ENCODE measurements at regions not wholly inside any gene's neighbourhood (a gene's known extent, or its start where the extent isn't known, plus 50 kb on each side); places are given as distances from the start of the nearest gene placed in this dataset.

DNA sequence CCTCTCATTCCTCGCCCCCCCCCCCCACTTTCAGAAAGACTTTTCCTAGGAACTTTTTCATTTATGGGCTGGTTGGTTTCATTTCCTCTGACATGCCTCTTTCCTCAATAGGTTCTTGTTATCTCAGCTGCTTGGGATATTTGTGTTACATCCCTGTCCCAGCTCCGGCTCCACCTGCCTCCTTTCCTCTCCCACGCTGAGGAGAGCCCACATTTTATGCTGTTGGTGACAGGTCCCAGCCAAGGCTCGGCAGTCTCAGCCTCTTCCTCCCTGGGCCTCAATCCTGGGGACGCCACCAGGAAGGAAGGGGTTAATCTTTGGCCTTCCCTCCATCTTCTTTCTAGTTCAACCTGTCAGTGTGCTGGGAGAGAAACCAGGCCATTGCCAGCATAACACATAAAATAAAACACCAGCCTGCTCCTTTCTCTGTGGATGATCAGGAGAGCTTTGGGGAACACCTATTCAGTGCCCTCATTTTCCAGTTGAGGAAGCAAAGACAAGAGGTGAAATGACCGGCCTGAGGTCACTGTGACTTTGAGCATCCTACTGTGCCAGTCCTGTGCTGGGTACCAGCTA, 216.9 kb upstream of the TNP1 start:
- H2AFZ ChIP-seq (ENCODE audit: low read depth, low read length, severe bottlenecking), result no peak overlapping the region
- no peak overlapping the region for H3K4me2 ChIP-seq (ENCODE audit: low read depth, low read length, poor library complexity, severe bottlenecking)
- no peaks in the 10 kb centered on the region for H3K36me3 ChIP-seq (ENCODE audit: low read length)
- H3K27ac ChIP-seq (ENCODE audit: low read depth, low read length), result no peak overlapping the region
- H3F3A ChIP-seq (ENCODE audit: insufficient read depth), result no peaks in the 10 kb centered on the region
- H3K4me3 ChIP-seq (ENCODE audit: insufficient read depth, low read length, poor library complexity, severe bottlenecking), result no peak overlapping the region
- no peaks in the 10 kb centered on the region for H3K9me3 ChIP-seq (ENCODE audit: insufficient read depth, low read length)
- TF ChIP-seq, protein P1, sequence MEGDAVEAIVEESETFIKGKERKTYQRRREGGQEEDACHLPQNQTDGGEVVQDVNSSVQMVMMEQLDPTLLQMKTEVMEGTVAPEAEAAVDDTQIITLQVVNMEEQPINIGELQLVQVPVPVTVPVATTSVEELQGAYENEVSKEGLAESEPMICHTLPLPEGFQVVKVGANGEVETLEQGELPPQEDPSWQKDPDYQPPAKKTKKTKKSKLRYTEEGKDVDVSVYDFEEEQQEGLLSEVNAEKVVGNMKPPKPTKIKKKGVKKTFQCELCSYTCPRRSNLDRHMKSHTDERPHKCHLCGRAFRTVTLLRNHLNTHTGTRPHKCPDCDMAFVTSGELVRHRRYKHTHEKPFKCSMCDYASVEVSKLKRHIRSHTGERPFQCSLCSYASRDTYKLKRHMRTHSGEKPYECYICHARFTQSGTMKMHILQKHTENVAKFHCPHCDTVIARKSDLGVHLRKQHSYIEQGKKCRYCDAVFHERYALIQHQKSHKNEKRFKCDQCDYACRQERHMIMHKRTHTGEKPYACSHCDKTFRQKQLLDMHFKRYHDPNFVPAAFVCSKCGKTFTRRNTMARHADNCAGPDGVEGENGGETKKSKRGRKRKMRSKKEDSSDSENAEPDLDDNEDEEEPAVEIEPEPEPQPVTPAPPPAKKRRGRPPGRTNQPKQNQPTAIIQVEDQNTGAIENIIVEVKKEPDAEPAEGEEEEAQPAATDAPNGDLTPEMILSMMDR (IDR thresholded peaks at IDR 0.05; ENCODE audit: insufficient read depth, low read length, poor library complexity, severe bottlenecking), result no peak
- no peak for TF ChIP-seq EZH2phosphoT487 (conservative IDR thresholded peaks at IDR 0.05; ENCODE audit: low read length)
- H3K9me2 ChIP-seq (replicated peaks; ENCODE audit: insufficient read depth, low read length), result no peaks in the 10 kb centered on the region
- no peaks in the 10 kb centered on the region for H3K79me2 ChIP-seq (ENCODE audit: insufficient read depth, low read length)
- no peak overlapping the region for H3K9ac ChIP-seq (ENCODE audit: low read length)
- no peaks in the 10 kb centered on the region for H3K27me3 ChIP-seq (ENCODE audit: low read length)
- no peaks in the 10 kb centered on the region for H4K20me1 ChIP-seq (ENCODE audit: low read depth, low read length)

DNA sequence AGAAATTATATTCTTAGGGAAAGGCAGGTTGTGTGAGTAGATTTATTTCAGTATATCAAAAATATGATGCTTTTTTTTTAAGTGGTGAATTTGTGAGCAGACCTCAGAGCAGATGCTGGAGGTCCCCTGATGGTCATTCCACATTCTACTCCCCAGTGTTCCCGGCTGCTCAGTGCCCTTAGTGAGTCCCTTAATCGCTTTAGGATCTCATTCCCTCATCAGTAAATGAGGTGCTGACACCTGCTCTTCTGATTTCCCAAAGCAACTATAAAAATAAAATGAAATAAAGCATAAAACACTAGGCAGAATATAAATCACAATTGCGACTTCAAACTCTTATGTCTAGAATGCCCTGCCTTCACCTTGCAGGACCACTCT, 216.2 kb upstream of the TNP1 start:
- no peak overlapping the region for H3K27ac ChIP-seq (ENCODE audit: low read depth, low read length)
- no peak for TF ChIP-seq EZH2phosphoT487 (conservative IDR thresholded peaks at IDR 0.05; ENCODE audit: low read length)
- TF ChIP-seq, protein P1 (IDR thresholded peaks at IDR 0.05; ENCODE audit: insufficient read depth, low read length, poor library complexity, severe bottlenecking), result no peak
- H3K9me3 ChIP-seq (ENCODE audit: insufficient read depth, low read length), result no peaks in the 10 kb centered on the region
- H3F3A ChIP-seq (ENCODE audit: insufficient read depth), result no peaks in the 10 kb centered on the region
- H3K9ac ChIP-seq (ENCODE audit: low read length), result no peak overlapping the region
- no peaks in the 10 kb centered on the region for H3K27me3 ChIP-seq (ENCODE audit: low read length)
- H3K4me2 ChIP-seq (ENCODE audit: low read depth, low read length, poor library complexity, severe bottlenecking), result no peak overlapping the region
- H3K79me2 ChIP-seq (ENCODE audit: insufficient read depth, low read length), result no peaks in the 10 kb centered on the region
- H4K20me1 ChIP-seq (ENCODE audit: low read depth, low read length), result no peaks in the 10 kb centered on the region
- no peaks in the 10 kb centered on the region for H3K36me3 ChIP-seq (ENCODE audit: low read length)
- H3K9me2 ChIP-seq (replicated peaks; ENCODE audit: insufficient read depth, low read length), result no peaks in the 10 kb centered on the region
- no peak overlapping the region for H2AFZ ChIP-seq (ENCODE audit: low read depth, low read length, severe bottlenecking)
- H3K4me3 ChIP-seq (ENCODE audit: insufficient read depth, low read length, poor library complexity, severe bottlenecking), result no peak overlapping the region

DNA sequence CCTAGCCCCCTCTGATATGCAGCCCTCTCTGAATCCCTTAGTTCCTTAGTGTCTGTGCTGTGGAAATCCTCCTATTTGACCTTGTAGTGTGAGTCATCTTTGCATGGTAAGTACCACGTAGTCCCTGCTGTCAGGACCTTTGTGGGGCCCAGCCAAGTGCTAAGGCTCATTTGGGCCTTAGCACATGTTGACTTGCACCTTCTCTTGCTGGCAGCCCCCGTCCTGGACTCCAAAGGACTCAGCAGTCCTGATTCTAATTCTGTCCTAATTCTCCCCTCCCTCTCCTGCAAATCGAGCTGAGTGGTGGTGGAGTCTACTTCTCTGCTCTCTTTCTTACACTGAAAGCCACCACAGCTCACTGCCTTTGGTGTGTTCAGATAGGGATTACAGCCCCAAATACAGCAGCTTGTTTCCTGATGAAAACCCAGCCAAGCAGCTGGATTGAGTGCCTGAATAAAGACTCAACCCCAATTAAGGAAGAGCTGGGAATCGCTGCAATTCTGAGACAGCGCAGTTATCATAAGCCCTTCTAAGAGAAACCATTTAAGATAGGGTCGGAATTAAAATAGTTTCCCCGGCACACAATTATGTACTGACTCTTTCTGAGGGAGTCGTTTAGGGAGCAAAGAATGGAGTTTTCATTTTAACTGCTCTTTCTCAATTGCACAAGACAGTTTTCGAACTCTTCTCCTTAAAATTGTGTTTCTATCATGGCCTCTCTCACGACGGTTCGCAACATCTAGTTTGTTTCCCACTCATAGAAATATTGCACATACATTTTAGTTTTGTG, 215.6 kb upstream of the TNP1 start:
- Histone ChIP-seq H3K9me3 (ENCODE audit: insufficient read depth, low read length) (no peaks in the 10 kb centered on the region), H3K36me3 (ENCODE audit: low read length) (no peaks in the 10 kb centered on the region), H3K27me3 (ENCODE audit: low read length) (no peaks in the 10 kb centered on the region), H3K79me2 (ENCODE audit: insufficient read depth, low read length) (no peaks in the 10 kb centered on the region), H3K9ac (ENCODE audit: low read length) (no peak overlapping the region), H3F3A (ENCODE audit: insufficient read depth) (no peaks in the 10 kb centered on the region), H3K27ac (ENCODE audit: low read depth, low read length) (no peak overlapping the region), H4K20me1 (ENCODE audit: low read depth, low read length) (no peaks in the 10 kb centered on the region), H3K9me2 (replicated peaks; ENCODE audit: insufficient read depth, low read length) (no peaks in the 10 kb centered on the region), H2AFZ (ENCODE audit: low read depth, low read length, severe bottlenecking) (no peak overlapping the region), H3K4me3 (ENCODE audit: insufficient read depth, low read length, poor library complexity, severe bottlenecking) (no peak overlapping the region), H3K4me2 (ENCODE audit: low read depth, low read length, poor library complexity, severe bottlenecking) (no peak overlapping the region)
- TF ChIP-seq, protein P1 (IDR thresholded peaks at IDR 0.05; ENCODE audit: insufficient read depth, low read length, poor library complexity, severe bottlenecking), result no peak
- TF ChIP-seq EZH2phosphoT487 (conservative IDR thresholded peaks at IDR 0.05; ENCODE audit: low read length), result no peak

Data from SU-DHL-6 (cell line).